WTC11 (cell line): ENCODE measurements at regions not wholly inside any gene's neighbourhood (a gene's known extent, or its start where the extent isn't known, plus 50 kb on each side); places are given as distances from the start of the nearest gene placed in this dataset.
A peak's percentile ranks its signal among the peaks of the same experiment; 100 is the strongest.

ENCODE experiments used
- ATAC-seq: fragments of 200-7000 bp; cut with Tn5 transposase; 2 replicates; pipeline ENCODE4 v1.10.0; 2021; ENCODE audit warnings: mild to moderate bottlenecking, moderate library complexity
- CTCF ChIA-PET: fragments of 300-600 bp; sonication (Branson Sonifier 250); formaldehyde crosslinking; loops from one replicate; lab custom pipeline; 2021; ENCODE audit warnings: antibody characterized with exemption; lab: Charles Lee
- POLR2A ChIA-PET: fragments of 350-600 bp; sonication (Branson Sonifier 250); formaldehyde crosslinking; loops from one replicate; lab custom pipeline; 2021; ENCODE audit warnings: antibody characterized with exemption; lab: Charles Lee
- DNase-seq: peaks from one replicate; pipeline ENCODE4 v3.0.0; 2021; ENCODE audit warnings: low spot score
- H3K27ac Mint-ChIP-seq: 2 replicates; pipeline ENCODE4 v1.8.0; 2021; ENCODE audit warnings: mixed read lengths
- H3K27me3 Mint-ChIP-seq: 2 replicates; pipeline ENCODE4 v1.8.0; 2021; ENCODE audit warnings: low read depth, mild to moderate bottlenecking, moderate library complexity, mixed read lengths
- H3K36me3 Mint-ChIP-seq: 2 replicates; pipeline ENCODE4 v1.8.0; 2021; ENCODE audit warnings: mixed read lengths
- H3K4me1 Mint-ChIP-seq: 2 replicates; pipeline ENCODE4 v1.8.0; 2022; ENCODE audit warnings: mixed read lengths
- H3K4me3 Mint-ChIP-seq: 2 replicates; pipeline ENCODE4 v1.8.0; 2021; ENCODE audit warnings: mild to moderate bottlenecking, moderate library complexity, mixed read lengths
- H3K9me3 Mint-ChIP-seq: 2 replicates; pipeline ENCODE4 v1.8.0; 2021; ENCODE audit warnings: mixed read lengths
- AFF4 ChIP-seq: sonication (generic); formaldehyde crosslinking; IDR thresholded peaks from 2 replicates; pipeline ENCODE4 v1.8.1; 2023; ENCODE audit warnings: mild to moderate bottlenecking, missing genetic modification reagents, borderline replicate concordance
- AR ChIP-seq: fragments of 250-450 bp; sonication (Bioruptor Pico); IDR thresholded peaks from 2 replicates; pipeline ENCODE4 v1.9.0; 2021; ENCODE audit warnings: mild to moderate bottlenecking
- CREB1 ChIP-seq: sonication (generic); formaldehyde crosslinking; IDR thresholded peaks from 2 replicates; pipeline ENCODE4 v1.8.0; 2023; ENCODE audit warnings: mild to moderate bottlenecking, missing genetic modification reagents
- CREM ChIP-seq: sonication (generic); formaldehyde crosslinking; IDR thresholded peaks from 2 replicates; pipeline ENCODE4 v1.8.1; 2022; ENCODE audit warnings: mild to moderate bottlenecking, missing genetic modification reagents, moderate library complexity
- FOXK1 ChIP-seq: sonication (generic); formaldehyde crosslinking; IDR thresholded peaks from 2 replicates; pipeline ENCODE4 v1.8.0; 2022; ENCODE audit warnings: mild to moderate bottlenecking, moderate library complexity, missing genetic modification reagents
- GTF2I ChIP-seq: fragments of 250-450 bp; sonication (Bioruptor Pico); conservative IDR thresholded peaks from 2 replicates; pipeline ENCODE4 v1.4.0; 2021; ENCODE audit warnings: mild to moderate bottlenecking
- HMGXB4 ChIP-seq: sonication (generic); formaldehyde crosslinking; IDR thresholded peaks from 2 replicates; pipeline ENCODE4 v1.8.1; 2023; ENCODE audit warnings: mild to moderate bottlenecking, moderate library complexity, missing genetic modification reagents
- IRF2 ChIP-seq: sonication (generic); formaldehyde crosslinking; IDR thresholded peaks from 2 replicates; pipeline ENCODE4 v1.8.0; 2022; ENCODE audit warnings: low read depth, missing genetic modification reagents, borderline replicate concordance
- NFYB ChIP-seq: sonication (generic); formaldehyde crosslinking; conservative IDR thresholded peaks from 2 replicates; pipeline ENCODE4 v1.8.0; 2022; ENCODE audit warnings: low read depth, missing genetic modification reagents
- NR1H2 ChIP-seq: sonication (generic); formaldehyde crosslinking; IDR thresholded peaks from 2 replicates; pipeline ENCODE4 v1.9.0; 2021; ENCODE audit warnings: mild to moderate bottlenecking, moderate library complexity, missing genetic modification reagents
- PREB ChIP-seq: sonication (generic); formaldehyde crosslinking; IDR thresholded peaks from 2 replicates; pipeline ENCODE4 v1.8.1; 2022; ENCODE audit warnings: mild to moderate bottlenecking, missing genetic modification reagents, moderate library complexity, borderline replicate concordance
- TEAD1 ChIP-seq: sonication (generic); formaldehyde crosslinking; IDR thresholded peaks from 2 replicates; pipeline ENCODE4 v1.8.0; 2022; ENCODE audit warnings: mild to moderate bottlenecking, missing genetic modification reagents
- ZMAT4 ChIP-seq: fragments of 250-450 bp; sonication (Bioruptor Pico); IDR thresholded peaks from 2 replicates; pipeline ENCODE4 v1.9.0; 2021; ENCODE audit warnings: mild to moderate bottlenecking
- ZNF219 ChIP-seq: sonication (generic); formaldehyde crosslinking; IDR thresholded peaks from 2 replicates; pipeline ENCODE4 v1.8.0; 2023; ENCODE audit warnings: missing genetic modification reagents, mild to moderate bottlenecking, borderline replicate concordance
- ZNF416 ChIP-seq: fragments of 250-450 bp; sonication (Bioruptor Pico); IDR thresholded peaks from 2 replicates; pipeline ENCODE4 v1.9.0; 2021; ENCODE audit warnings: mild to moderate bottlenecking, inconsistent platforms
- ZNF423 ChIP-seq: fragments of 250-450 bp; sonication (Bioruptor Pico); IDR thresholded peaks from 2 replicates; pipeline ENCODE4 v2.1.2; 2022; ENCODE audit warnings: mild to moderate bottlenecking, moderate library complexity
- ZNF532 ChIP-seq: fragments of 250-450 bp; sonication (Bioruptor Pico); IDR thresholded peaks from 2 replicates; pipeline ENCODE4 v1.9.0; 2021; ENCODE audit warnings: mild to moderate bottlenecking, borderline replicate concordance

- TF ChIP-seq HMGXB4 (CRISPR knock-in tag) (no peak), PREB (CRISPR knock-in tag) (no peak), NR1H2 (CRISPR knock-in tag) (no peak)
Observed at GRCh38 chr2:200159829-200160781, 146.4 kb upstream of the SPATS2L start (continued).

- Mint-ChIP-seq H3K36me3 (peaks cover 40% of the 10 kb centered on the region), H3K9me3 (peaks cover 35% of the 10 kb centered on the region), H3K27ac (peak overlapping the region; percentile 51; the same call in 1 of the 2 replicates), H3K27me3 (no peaks in the 10 kb centered on the region), H3K4me3 (no peak overlapping the region), H3K4me1 (peaks cover 32% of the 10 kb centered on the region)
- ChIA-PET POLR2A (no interaction called here), CTCF (interaction anchor here (1.0 kb wide), 1 partner anchor 25 kb away, joined by 3 read pairs; no protein-coding TSS in a partner anchor)
- no peak for TF ChIP-seq ZNF219
- no peak for TF ChIP-seq AR (CRISPR knock-in tag)
- TF ChIP-seq ZNF423 (CRISPR knock-in tag): no peak
- TF ChIP-seq ZNF532 (CRISPR knock-in tag): no peak
- DNase-seq (no peak), ATAC-seq (peak; percentile 79)
Observed at GRCh38 chr2:200161458-200161857, 145.0 kb upstream of the SPATS2L start.

GRCh38 chr2:200165687-200166086 lies 140.8 kb upstream of the SPATS2L start:
- CTCF ChIA-PET: interaction anchor here (0.7 kb wide), 1 partner anchor 223 kb away, joined by 3 read pairs; no protein-coding TSS in a partner anchor

More at GRCh38 chr2:200165687-200166086, 140.8 kb upstream of the SPATS2L start:
- Mint-ChIP-seq H3K4me1 (peaks cover 38% of the 10 kb centered on the region), H3K4me3 (no peak overlapping the region), H3K27ac (no peak overlapping the region), H3K27me3 (no peaks in the 10 kb centered on the region), H3K9me3 (peaks cover 36% of the 10 kb centered on the region), H3K36me3 (peaks cover 37% of the 10 kb centered on the region)
- no peak for DNase-seq
- TF ChIP-seq IRF2 (CRISPR knock-in tag) (no peak), ZNF416 (CRISPR knock-in tag) (no peak), AFF4 (CRISPR knock-in tag) (no peak), GTF2I (CRISPR knock-in tag) (no peak), CREM (CRISPR knock-in tag) (no peak), NFYB (CRISPR knock-in tag) (no peak), TEAD1 (CRISPR knock-in tag) (no peak), CREB1 (no peak), ZMAT4 (no peak), FOXK1 (CRISPR knock-in tag) (no peak)
- ATAC-seq: no peak
- POLR2A ChIA-PET: interaction anchor here (0.7 kb wide), 3 partner anchors 16 to 741 kb away, joined by 7 to 12 read pairs (median 12); no protein-coding TSS in a partner anchor
